IMR-90 (cell line): ENCODE measurements at regions not wholly inside any gene's neighbourhood (a gene's known extent, or its start where the extent isn't known, plus 50 kb on each side); places are given as distances from the start of the nearest gene placed in this dataset.

Experiments
- ATAC-seq: fragments of 200-7000 bp; cut with Tn5 transposase; 2 replicates; pipeline ENCODE4 v1.9.1; 2020; ENCODE audit warnings: low read depth, mild to moderate bottlenecking, moderate library complexity
- BruUV-seq: library from RNA; stranded (reverse); fragments of 400-500 nt; replicated peaks from 2 replicates; lab custom pipeline; 2021; lab: Mats Ljungman, UMichigan
- CTCF ChIA-PET: fragments of 300-600 bp; formaldehyde crosslinking; extraction: SDS; loops from one replicate; lab custom pipeline; 2021; ENCODE audit warnings: antibody characterized with exemption; lab: Yijun Ruan, JAX
- POLR2A ChIA-PET: fragments of 300-600 bp; sonication (Branson Sonifier 250); formaldehyde crosslinking; loops from one replicate; lab custom pipeline; 2022; ENCODE audit warnings: antibody characterized with exemption; ENCODE audit not compliant: unreplicated experiment; lab: Charles Lee
- DNase-seq: peaks from one replicate; pipeline ENCODE4 v3.0.0; 2013
- H2AFZ ChIP-seq: replicated peaks from 2 replicates; pipeline ENCODE3; 2013; ENCODE audit warnings: low read length, mild to moderate bottlenecking; ENCODE audit not compliant: poor library complexity
- H2AK5ac ChIP-seq: 2 replicates; pipeline ENCODE4 v1.6.1; 2013; ENCODE audit warnings: low read depth, low read length, inconsistent platforms
- H2AK9ac ChIP-seq: replicated peaks from 2 replicates; pipeline ENCODE3; 2013; ENCODE audit warnings: mild to moderate bottlenecking, low read depth, low read length, moderate library complexity; ENCODE audit not compliant: poor library complexity
- H2BK120ac ChIP-seq: 2 replicates; pipeline ENCODE4 v1.6.1; 2013; ENCODE audit warnings: low read depth, low read length, inconsistent platforms
- H2BK15ac ChIP-seq: 3 replicates; pipeline ENCODE4 v1.6.1; 2013; ENCODE audit warnings: low read depth, low read length, inconsistent platforms
- H2BK20ac ChIP-seq: 2 replicates; pipeline ENCODE4 v1.6.1; 2013; ENCODE audit warnings: low read depth, mild to moderate bottlenecking, inconsistent platforms, low read length, moderate library complexity
- H2BK5ac ChIP-seq: 2 replicates; pipeline ENCODE4 v1.6.1; 2013; ENCODE audit warnings: mild to moderate bottlenecking, low read depth, low read length, inconsistent platforms; ENCODE audit not compliant: poor library complexity, severe bottlenecking
- H3K14ac ChIP-seq: replicated peaks from 2 replicates; pipeline ENCODE4 v1.6.1; 2013; ENCODE audit warnings: low read depth, low read length, inconsistent platforms
- H3K18ac ChIP-seq: 2 replicates; pipeline ENCODE4 v1.6.1; 2013; ENCODE audit warnings: low read depth, low read length, control low read depth
- H3K23ac ChIP-seq: 2 replicates; pipeline ENCODE4 v1.6.1; 2013; ENCODE audit warnings: low read depth, low read length, inconsistent platforms
- H3K27ac ChIP-seq: 2 replicates; pipeline ENCODE4 v1.5.1; 2013; ENCODE audit warnings: mild to moderate bottlenecking, control low read depth, low read length; ENCODE audit not compliant: insufficient read depth
- H3K27me3 ChIP-seq: 2 replicates; pipeline ENCODE4 v1.6.1; 2013; ENCODE audit warnings: low read length; ENCODE audit not compliant: control insufficient read depth, insufficient read depth
- H3K36me3 ChIP-seq: 2 replicates; pipeline ENCODE4 v1.6.1; 2013; ENCODE audit warnings: low read length, mixed read lengths; ENCODE audit not compliant: control insufficient read depth, insufficient read depth
- H3K4ac ChIP-seq: 2 replicates; pipeline ENCODE4 v1.6.1; 2013; ENCODE audit warnings: low read depth, low read length, inconsistent platforms
- H3K4me1 ChIP-seq: 2 replicates; pipeline ENCODE4 v1.6.1; 2013; ENCODE audit warnings: low read length, mixed read lengths; ENCODE audit not compliant: control insufficient read depth, insufficient read depth
- H3K4me2 ChIP-seq: 2 replicates; pipeline ENCODE4 v1.6.1; 2013; ENCODE audit warnings: low read depth, mild to moderate bottlenecking, control low read depth, low read length, moderate library complexity
- H3K4me3 ChIP-seq: 2 replicates; pipeline ENCODE4 v1.5.1; 2013; ENCODE audit warnings: low read depth, mild to moderate bottlenecking, control low read depth, low read length, moderate library complexity; ENCODE audit not compliant: insufficient read depth
- H3K56ac ChIP-seq: 2 replicates; pipeline ENCODE4 v1.6.1; 2013; ENCODE audit warnings: low read length, inconsistent platforms; ENCODE audit not compliant: insufficient read depth; ENCODE audit errors: extremely low read depth
- H3K79me1 ChIP-seq, 2 experiments: 2 replicates each; pipeline ENCODE4 v1.6.1; 2013; ENCODE audit warnings: low read length in 2 of 2, inconsistent platforms in 1 of 2, low read depth in 1 of 2
- H3K9ac ChIP-seq: 2 replicates; pipeline ENCODE4 v1.6.1; 2013; ENCODE audit warnings: low read depth, low read length, control low read depth
- H3K9me1 ChIP-seq: 2 replicates; pipeline ENCODE4 v1.6.1; 2013; ENCODE audit warnings: low read length, inconsistent platforms; ENCODE audit not compliant: insufficient read depth
- H3K9me3 ChIP-seq: 2 replicates; pipeline ENCODE4 v1.6.1; 2013; ENCODE audit warnings: low read length; ENCODE audit not compliant: control insufficient read depth, insufficient read depth
- H4K20me1 ChIP-seq: 2 replicates; pipeline ENCODE4 v1.6.1; 2013; ENCODE audit warnings: low read length, inconsistent platforms; ENCODE audit not compliant: insufficient read depth
- H4K5ac ChIP-seq: 2 replicates; pipeline ENCODE4 v1.6.1; 2013; ENCODE audit warnings: mild to moderate bottlenecking, low read depth, low read length, control low read depth
- H4K8ac ChIP-seq, 2 experiments: 2 replicates each; pipeline ENCODE4 v1.6.1; 2013; ENCODE audit warnings: low read depth in 2 of 2, low read length in 2 of 2, control low read depth in 1 of 2, inconsistent platforms in 1 of 2
- H4K91ac ChIP-seq: 2 replicates; pipeline ENCODE4 v1.6.1; 2013; ENCODE audit warnings: low read depth, low read length, inconsistent platforms; ENCODE audit not compliant: insufficient read depth
- USF2 ChIP-seq: fragments of 150-350 bp; IDR thresholded peaks from 2 replicates; pipeline ENCODE4 v1.6.1; 2017; ENCODE audit warnings: mild to moderate bottlenecking, antibody characterized with exemption, low read length, low read depth
- WGBS, 2 experiments: methylation state at CpG; one replicate each; pipeline versions ENCODE4 v1.1.5 to v1.1.7; 2013; ENCODE audit warnings: missing lambda C conversion rate in 2 of 2; ENCODE audit not compliant: insufficient read length in 1 of 2; ENCODE audit errors: extremely low coverage in 2 of 2; 5-methylcytosine and 5-hydroxymethylcytosine counted together
- dilution Hi-C: fragments of 300-500 bp; cut with HindIII; formaldehyde crosslinking; loops from one replicate; pipeline ENCODE4 v1.14.3; 2018; ENCODE audit warnings: low sequenced_read_pairs; ENCODE audit not compliant: unreplicated experiment
- in situ Hi-C: fragments of 300-500 bp; cut with MboI; formaldehyde crosslinking; loops from 3 replicates; pipeline ENCODE4 v1.14.3; 2019; ENCODE audit warnings: low sequenced_read_pairs, inconsistent platforms, mixed read lengths
- intact Hi-C: fragments of 100-400 bp; cut with micrococcal nuclease; formaldehyde crosslinking; loops from 2 replicates; pipeline ENCODE4 v1.10.0; 2022

- no peak overlapping the region for H3K14ac ChIP-seq
- H2BK120ac ChIP-seq, result no peak overlapping the region
- H4K5ac ChIP-seq, result no peak overlapping the region
- peaks cover 4% of the 10 kb centered on the region for H3K9me1 ChIP-seq
- ATAC-seq (no peak), DNase-seq (no peak)
- TF ChIP-seq USF2, result no peak
- no peak overlapping the region for H2BK15ac ChIP-seq
- H3K23ac ChIP-seq, result no peak overlapping the region
- no peak overlapping the region for H3K4me2 ChIP-seq
- H3K4me1 ChIP-seq, result peaks cover 2% of the 10 kb centered on the region; the same call in 1 of the 2 replicates
- H3K56ac ChIP-seq, result no peak overlapping the region
- H3K27ac ChIP-seq, result no peak overlapping the region
- H3K4me3 ChIP-seq, result no peak overlapping the region
- H3K27me3 ChIP-seq, result peaks cover 31% of the 10 kb centered on the region
- no peaks in the 10 kb centered on the region for H3K79me1 ChIP-seq
- BruUV-seq, result no TSS peak
- dilution Hi-C loops (no loop called here), intact Hi-C loops (no loop called here), in situ Hi-C loops (no loop called here)
- H2BK5ac ChIP-seq, result no peak overlapping the region
- H4K20me1 ChIP-seq, result no peaks in the 10 kb centered on the region
- peak overlapping the region; percentile 59 for H2AFZ ChIP-seq
- no peak overlapping the region for H3K18ac ChIP-seq
- ChIA-PET CTCF (no interaction called here), POLR2A (no interaction called here)
- no peak overlapping the region for H3K9ac ChIP-seq
- H2AK5ac ChIP-seq, result no peak overlapping the region
- H4K91ac ChIP-seq, result no peak overlapping the region
- no peak overlapping the region; the same call in 1 of the 2 replicates for H3K4ac ChIP-seq
- no peak overlapping the region for H4K8ac ChIP-seq
- H2BK20ac ChIP-seq, result no peak overlapping the region
- WGBS, 2 experiments, result 59% methylated on average over 9 of the region's 14 CpGs; no CpG with 5 or more reads in 1 of the 2 experiments
- H3K36me3 ChIP-seq, result no peaks in the 10 kb centered on the region
- no peak overlapping the region for H2AK9ac ChIP-seq
- H3K9me3 ChIP-seq, result no peaks in the 10 kb centered on the region
Measured at GRCh38 chr16:86826941-86827340, 248.6 kb downstream of the FOXL1 start.
